Ramos (cell line): ENCODE measurements at regions not wholly inside any gene's neighbourhood (a gene's known extent, or its start where the extent isn't known, plus 50 kb on each side); places are given as distances from the start of the nearest gene placed in this dataset.
"Not testable (repeated sequence)": the region's sequence is repeated elsewhere in the genome, so short reads cannot be mapped to it uniquely, and the experiment has no call there.

Source experiments
- in situ Hi-C: fragments of 300-500 bp; cut with MboI; formaldehyde crosslinking; loops from one replicate; pipeline ENCODE4 v1.14.3; 2022; ENCODE audit warnings: low sequenced_read_pairs; ENCODE audit not compliant: unreplicated experiment

DNA sequence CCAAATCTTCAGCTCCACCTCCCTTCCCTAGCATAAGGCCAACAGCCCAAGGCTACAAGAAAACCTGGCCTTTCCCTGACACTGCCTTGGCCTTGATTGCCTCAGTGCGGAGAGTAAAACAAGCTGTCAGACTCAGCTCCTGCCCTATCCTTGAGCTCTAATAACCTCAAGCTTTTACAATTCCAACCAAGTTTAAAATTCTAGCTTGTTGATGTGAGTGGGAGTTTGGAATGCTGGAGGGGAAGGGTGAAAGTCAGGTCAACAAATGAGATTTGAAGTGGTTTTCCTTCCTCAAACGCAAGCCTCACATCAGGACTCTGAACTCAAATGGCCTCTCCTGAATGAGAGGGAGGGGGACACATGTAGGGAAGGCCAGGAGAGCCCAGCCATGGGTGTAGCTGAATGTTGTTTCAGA lies 197.0 kb upstream of the VLDLR start:
- in situ Hi-C loops = no loop called here

DNA sequence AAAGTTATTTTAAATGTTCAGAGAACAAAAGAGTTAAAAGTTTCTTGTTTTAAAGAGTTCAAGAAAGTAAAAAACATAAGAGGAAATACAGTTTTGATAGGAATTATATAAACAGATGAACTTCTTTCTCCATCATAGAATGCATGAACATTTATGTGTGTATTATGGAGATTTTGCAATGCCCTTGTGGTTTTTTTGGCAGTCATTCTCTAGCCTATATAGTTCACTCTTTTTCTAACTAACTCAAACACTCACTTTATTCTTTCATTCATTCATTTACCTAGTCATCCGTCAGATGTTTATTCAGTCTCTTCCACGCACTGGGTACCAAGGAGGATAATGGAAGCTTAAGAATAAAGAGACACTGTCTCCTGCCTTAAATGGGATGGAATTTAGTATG lies 195.9 kb upstream of the VLDLR start:
- in situ Hi-C loops = no loop called here

- in situ Hi-C loops = no loop called here
Observed at GRCh38 chr9:2427120-2427891, 194.3 kb upstream of the VLDLR start.

GRCh38 chr9:2439957-2440356 lies 181.6 kb upstream of the VLDLR start:
- in situ Hi-C loops = no loop called here

DNA sequence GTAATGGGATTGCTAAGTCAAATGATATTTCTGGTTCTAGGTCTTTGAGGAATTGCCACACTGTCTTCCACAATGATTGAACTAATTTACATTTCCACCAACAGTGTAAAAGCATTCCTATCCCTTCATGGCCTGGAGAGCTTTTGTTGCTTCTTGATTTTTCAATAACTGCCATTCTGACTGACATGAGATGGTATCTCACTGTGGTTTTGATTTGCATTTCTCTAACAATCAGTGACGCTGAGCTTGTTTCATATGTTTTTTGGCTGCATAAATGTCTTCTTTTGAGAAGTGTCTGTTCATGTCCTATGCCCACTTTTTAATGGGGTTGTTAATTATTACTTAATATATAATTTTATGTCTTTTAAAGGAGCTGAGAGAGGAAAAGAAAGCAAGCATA lies 177.7 kb upstream of the VLDLR start:
- in situ Hi-C loops = not testable (repeated sequence)

- in situ Hi-C loops = no loop called here
Observed at GRCh38 chr9:2448193-2448738, 173.3 kb upstream of the VLDLR start.

DNA sequence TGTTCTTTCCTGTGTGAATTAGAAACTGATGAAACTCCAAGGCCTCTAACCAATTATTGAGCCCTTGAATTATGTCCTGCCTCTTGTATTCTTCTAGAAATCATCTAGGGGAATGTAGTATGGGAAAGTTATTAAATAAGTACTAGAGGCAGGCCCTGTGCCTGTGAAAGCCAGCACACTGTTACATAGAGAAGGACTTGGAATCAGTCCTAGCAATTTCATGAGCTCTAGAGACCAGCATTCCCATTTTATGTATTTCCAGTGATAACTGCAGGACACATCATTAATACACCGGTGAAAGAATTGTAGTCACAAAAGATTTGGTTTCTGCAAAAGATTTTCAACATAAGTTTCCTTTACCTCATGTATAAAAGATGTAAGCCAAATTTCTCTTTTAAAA lies 168.5 kb upstream of the VLDLR start:
- in situ Hi-C loops = no loop called here

GRCh38 chr9:2453701-2454100 lies 167.9 kb upstream of the VLDLR start:
- in situ Hi-C loops = no loop called here

- in situ Hi-C loops = no loop called here
Observed at GRCh38 chr9:2459756-2460155, 161.8 kb upstream of the VLDLR start.

GRCh38 chr9:2461892-2462291 lies 159.7 kb upstream of the VLDLR start:
- in situ Hi-C loops = no loop called here

DNA sequence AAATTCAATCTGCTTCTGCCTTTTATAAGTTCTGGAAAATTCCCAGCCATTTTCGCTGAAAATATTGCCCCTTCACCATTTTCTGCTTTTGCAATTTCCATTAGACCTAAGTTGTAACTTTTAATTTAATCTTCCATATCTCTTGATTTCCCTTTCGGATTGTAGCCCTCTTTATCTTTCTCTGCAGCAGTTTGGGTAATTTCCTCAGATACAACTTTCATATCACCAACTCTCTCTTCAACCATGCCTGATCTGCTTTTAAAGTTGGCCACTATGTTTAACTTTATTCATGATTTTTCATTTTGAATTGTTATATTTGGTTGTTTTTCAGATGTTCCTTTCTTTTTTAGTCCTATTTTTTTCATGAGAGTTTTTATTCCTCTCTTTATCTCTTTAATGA lies 157.0 kb upstream of the VLDLR start:
- in situ Hi-C loops = no loop called here

GRCh38 chr9:2465516-2465915 lies 156.1 kb upstream of the VLDLR start:
- in situ Hi-C loops = no loop called here

DNA sequence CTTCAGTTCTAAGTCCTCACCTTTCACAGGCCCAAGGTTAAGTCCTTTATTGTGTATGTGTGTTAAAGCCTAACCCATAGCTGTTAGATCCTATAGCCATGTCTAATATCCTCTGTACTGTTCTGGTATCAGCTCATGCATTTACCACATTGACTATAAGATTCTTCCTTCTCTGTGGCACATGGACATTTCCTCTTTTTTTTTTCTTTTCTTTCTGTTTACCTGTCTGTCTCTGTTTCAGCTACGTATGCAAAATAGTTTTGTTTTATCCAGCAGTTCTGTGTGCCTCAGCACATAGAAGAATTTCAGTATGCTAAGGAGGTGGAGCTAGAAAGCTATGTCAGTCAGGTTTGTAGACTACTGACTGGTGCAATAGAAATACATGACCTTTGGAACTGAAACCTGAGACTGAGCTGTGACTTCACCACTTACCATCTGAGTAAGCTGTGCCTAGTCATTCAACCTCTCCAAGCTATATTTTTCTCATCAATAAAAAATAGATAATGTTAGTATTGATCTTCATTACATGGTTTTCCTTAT lies 155.6 kb upstream of the VLDLR start:
- in situ Hi-C loops = no loop called here

GRCh38 chr9:2466703-2467102 lies 154.9 kb upstream of the VLDLR start:
- in situ Hi-C loops = no loop called here

- in situ Hi-C loops = no loop called here
Observed at GRCh38 chr9:2469681-2470221, 151.8 kb upstream of the VLDLR start.

DNA sequence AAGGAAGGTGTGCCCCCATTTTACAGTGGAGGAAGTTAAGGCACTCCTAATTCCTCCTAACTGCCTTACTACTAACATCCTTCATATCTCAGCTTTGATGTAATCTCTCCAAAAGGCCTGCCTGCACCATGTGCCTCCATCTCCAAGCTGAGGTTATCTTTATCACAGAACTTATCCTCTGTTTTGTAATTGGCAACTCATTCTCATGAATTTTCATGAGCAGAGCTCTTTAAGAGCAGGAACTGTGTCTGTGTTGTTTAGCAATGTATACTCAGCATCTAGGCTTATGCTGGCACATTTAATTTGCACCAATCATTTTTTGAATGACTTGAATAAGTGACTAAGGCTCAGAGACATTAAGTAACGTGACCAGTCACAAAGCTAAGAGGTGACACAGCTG lies 147.9 kb upstream of the VLDLR start:
- in situ Hi-C loops = no loop called here

- in situ Hi-C loops = no loop called here
Observed at GRCh38 chr9:2477755-2478154, 143.8 kb upstream of the VLDLR start.

DNA sequence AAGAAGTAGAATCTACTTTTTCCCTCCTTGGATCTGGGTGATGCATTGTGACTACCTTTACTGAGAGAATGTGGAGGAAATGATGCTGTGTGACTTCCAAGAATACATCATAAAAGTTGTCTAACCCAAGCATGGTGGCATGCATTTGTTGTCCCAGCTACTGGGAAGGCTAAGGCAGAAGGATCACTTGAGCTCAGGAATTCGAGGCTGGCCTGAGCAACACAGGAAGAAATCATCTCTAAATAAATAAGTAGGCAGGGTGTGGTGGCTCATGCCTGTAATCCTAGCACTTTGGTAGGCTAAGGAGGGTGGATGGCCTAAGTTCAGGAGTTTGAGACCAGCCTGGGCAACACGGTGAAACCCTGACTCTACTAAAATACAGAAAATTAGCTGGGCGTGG lies 143.2 kb upstream of the VLDLR start:
- in situ Hi-C loops = no loop called here

GRCh38 chr9:2479056-2479565 lies 142.5 kb upstream of the VLDLR start:
- in situ Hi-C loops = no loop called here

GRCh38 chr9:2480255-2480837 lies 141.2 kb upstream of the VLDLR start:
- in situ Hi-C loops = no loop called here

GRCh38 chr9:2481216-2481615 lies 140.4 kb upstream of the VLDLR start:
- in situ Hi-C loops = no loop called here
